Activated naive CD8-positive, alpha-beta T cell treated with anti-CD3 and anti-CD28 coated beads for 36 hours (primary cell): ENCODE measurements at regions not wholly inside any gene's neighbourhood (a gene's known extent, or its start where the extent isn't known, plus 50 kb on each side); places are given as distances from the start of the nearest gene placed in this dataset.
A peak's percentile ranks its signal among the peaks of the same experiment; 100 is the strongest.

Experiments
- DNase-seq: peaks from one replicate; pipeline ENCODE4 v3.0.0; 2021
- H3K27ac Mint-ChIP-seq: one replicate; pipeline ENCODE4 v1.8.0; 2022; ENCODE audit warnings: mild to moderate bottlenecking, moderate library complexity, mixed read lengths
- H3K27me3 Mint-ChIP-seq: one replicate; pipeline ENCODE4 v1.8.0; 2022; ENCODE audit warnings: mild to moderate bottlenecking, mixed read lengths
- H3K36me3 Mint-ChIP-seq: one replicate; pipeline ENCODE4 v1.8.0; 2021; ENCODE audit warnings: mild to moderate bottlenecking, mixed read lengths
- H3K4me1 Mint-ChIP-seq: one replicate; pipeline ENCODE4 v1.8.0; 2021; ENCODE audit warnings: mixed read lengths
- H3K4me3 Mint-ChIP-seq: one replicate; pipeline ENCODE4 v1.8.0; 2022; ENCODE audit warnings: mild to moderate bottlenecking, moderate library complexity, mixed read lengths
- H3K9me3 Mint-ChIP-seq: one replicate; pipeline ENCODE4 v1.8.0; 2022; ENCODE audit warnings: mixed read lengths

DNA sequence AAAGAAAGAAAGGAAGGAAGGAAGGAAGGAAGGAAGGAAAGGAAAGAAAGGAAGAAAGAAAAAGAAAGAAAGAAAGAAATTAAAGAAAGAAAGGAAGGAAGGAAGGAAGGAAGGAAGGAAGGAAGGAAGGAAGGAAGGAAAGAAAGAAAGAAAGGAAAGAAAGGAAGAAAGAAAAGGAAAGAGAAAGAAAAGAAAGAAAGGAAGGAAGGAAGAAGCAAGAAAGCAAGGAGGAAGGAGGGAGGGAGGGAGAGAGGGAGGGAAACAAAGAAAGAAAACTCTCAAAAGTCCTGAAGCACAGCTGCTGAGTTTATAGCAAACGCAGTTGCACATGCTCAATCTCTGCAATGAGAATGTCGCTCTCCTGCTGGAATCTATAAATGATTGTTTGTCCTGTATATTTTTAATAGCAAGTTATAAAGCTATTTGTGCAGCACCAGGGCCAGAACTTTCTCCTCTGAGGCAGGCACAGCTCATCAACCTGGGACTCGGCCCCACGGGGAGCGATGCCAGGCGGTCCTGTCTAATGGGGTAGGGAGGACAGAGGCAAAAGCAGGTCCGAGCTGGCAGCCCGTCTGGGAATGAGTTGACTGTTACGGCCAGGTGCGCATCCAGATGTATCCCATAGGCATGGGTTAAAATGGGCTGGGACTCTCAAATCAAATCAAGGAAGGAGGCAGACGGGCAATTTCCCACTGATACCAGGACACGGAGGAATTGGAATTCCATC lies 118.0 kb upstream of the PFKP start:
- no peaks in the 10 kb centered on the region for H3K9me3 Mint-ChIP-seq
- H3K4me1 Mint-ChIP-seq = peaks cover 10% of the 10 kb centered on the region
- H3K4me3 Mint-ChIP-seq = no peak overlapping the region
- DNase-seq = no peak
- H3K27me3 Mint-ChIP-seq = peaks cover 49% of the 10 kb centered on the region
- H3K27ac Mint-ChIP-seq = no peak overlapping the region
- no peaks in the 10 kb centered on the region for H3K36me3 Mint-ChIP-seq

DNA sequence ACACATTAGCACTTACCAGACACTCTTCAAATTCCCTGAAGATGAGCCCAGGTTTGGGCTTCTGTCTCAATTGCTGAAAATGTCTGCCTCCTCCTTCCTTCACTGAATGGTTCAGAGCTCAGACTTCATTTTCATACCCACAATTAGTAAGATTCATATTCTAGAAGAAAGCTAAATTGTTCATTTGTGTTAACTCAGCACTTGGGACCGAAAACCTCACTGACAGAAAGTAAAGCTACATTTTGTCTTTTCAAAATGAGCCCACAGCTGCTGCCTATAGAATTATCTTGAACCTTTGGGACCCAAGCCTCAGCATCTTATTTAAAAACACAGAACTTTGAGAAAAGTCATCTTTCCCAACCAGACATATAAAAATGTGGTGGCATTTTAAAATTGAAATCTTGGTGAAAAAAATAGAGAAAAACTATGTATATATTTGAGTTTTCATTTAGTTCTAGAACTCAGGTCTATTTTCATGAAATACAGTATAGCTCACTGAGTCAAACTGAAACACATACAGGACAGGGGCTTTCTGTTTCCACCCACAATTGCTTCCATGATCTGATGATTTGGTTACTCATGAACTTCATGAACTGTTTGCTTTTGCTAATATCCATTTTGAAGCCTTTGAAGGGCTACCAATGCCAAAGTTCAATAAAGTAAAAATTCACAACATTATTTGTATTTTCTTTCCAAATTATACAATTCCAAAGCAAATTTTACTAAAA lies 119.1 kb upstream of the PFKP start:
- Mint-ChIP-seq H3K4me3 (no peak overlapping the region), H3K36me3 (no peaks in the 10 kb centered on the region), H3K9me3 (no peaks in the 10 kb centered on the region), H3K4me1 (peaks cover 10% of the 10 kb centered on the region), H3K27ac (peak overlapping the region; percentile 85), H3K27me3 (peaks cover 45% of the 10 kb centered on the region)
- peak; percentile 22 for DNase-seq

DNA sequence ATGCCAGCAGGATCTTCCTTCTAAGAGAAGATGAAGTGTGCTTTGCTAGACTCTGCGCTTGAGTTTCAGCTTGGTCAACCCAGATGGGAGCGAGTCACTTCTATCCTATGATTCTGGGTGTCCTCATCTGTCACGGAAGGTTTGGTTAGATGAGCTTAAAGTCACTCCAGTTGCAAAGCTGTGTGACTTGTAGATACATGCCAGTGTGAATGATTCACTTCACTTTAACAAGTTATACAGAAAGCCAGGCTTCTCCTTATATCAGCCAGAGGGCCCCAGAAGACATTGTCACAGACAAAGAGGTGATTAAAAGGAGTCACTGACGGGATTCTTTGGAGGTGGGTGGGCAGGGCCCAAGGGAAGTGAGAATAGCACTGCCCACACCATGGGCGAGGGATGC lies 122.6 kb upstream of the PFKP start:
- H3K27ac Mint-ChIP-seq = no peak overlapping the region
- H3K4me3 Mint-ChIP-seq = no peak overlapping the region
- H3K9me3 Mint-ChIP-seq = no peaks in the 10 kb centered on the region
- peaks cover 46% of the 10 kb centered on the region for H3K27me3 Mint-ChIP-seq
- H3K36me3 Mint-ChIP-seq = no peaks in the 10 kb centered on the region
- peaks cover 10% of the 10 kb centered on the region for H3K4me1 Mint-ChIP-seq
- DNase-seq = no peak

DNA sequence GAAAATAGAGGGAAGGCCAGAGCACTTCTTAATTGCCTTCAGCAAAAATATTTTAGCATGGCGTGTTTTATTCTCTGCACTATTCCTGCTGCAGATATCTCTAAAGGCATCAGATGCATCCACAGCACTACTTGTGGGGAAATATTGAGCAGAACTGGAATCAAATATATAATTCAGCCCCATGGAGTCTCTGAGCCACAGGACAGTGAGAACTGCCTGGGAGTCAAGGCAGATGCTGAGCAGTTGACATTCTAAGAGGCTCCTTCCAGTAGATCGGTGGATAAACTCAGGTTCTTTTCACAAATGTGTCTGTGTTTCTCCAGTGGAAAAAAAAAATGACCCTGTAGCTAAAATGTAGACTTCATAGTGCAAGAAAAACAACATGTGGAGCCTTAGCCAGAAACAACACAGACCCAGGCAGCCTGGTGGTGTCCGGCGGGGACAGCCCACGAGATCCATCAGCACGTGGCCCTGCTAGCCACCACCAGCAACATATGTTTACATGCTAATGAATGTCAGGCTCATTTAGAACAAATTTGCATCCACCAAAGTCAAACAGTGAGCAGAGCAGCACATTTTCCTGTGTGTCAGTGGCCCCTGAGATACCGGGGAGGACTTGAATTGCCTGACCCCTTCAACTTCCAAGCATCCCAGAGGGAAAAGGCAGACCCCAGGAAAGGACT lies 123.3 kb upstream of the PFKP start:
- DNase-seq = no peak
- H3K9me3 Mint-ChIP-seq = no peaks in the 10 kb centered on the region
- no peaks in the 10 kb centered on the region for H3K36me3 Mint-ChIP-seq
- H3K27me3 Mint-ChIP-seq = peaks cover 47% of the 10 kb centered on the region
- no peak overlapping the region for H3K27ac Mint-ChIP-seq
- peaks cover 10% of the 10 kb centered on the region for H3K4me1 Mint-ChIP-seq
- no peak overlapping the region for H3K4me3 Mint-ChIP-seq

DNA sequence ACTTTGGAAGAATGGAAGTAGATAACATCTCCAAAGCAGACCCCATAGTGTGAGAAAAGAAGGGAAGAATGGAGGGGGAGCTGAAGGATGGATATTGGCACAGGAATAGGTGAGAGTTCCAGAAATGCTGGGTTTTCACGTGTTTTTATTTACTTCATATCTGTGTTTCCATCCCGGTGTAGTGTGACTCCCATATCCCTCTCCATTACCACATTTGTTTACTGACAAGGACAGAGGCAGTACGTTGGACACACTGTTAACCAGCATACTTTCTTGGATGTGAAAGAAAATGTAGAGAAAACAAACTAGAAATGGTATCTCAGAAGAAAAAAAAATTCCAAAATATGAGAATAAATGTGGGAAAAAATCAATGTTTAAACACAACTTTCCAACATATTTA lies 124.4 kb upstream of the PFKP start:
- no peaks in the 10 kb centered on the region for H3K36me3 Mint-ChIP-seq
- H3K27me3 Mint-ChIP-seq = peaks cover 53% of the 10 kb centered on the region
- no peak for DNase-seq
- no peak overlapping the region for H3K27ac Mint-ChIP-seq
- no peak overlapping the region for H3K4me3 Mint-ChIP-seq
- peaks cover 4% of the 10 kb centered on the region for H3K4me1 Mint-ChIP-seq
- no peaks in the 10 kb centered on the region for H3K9me3 Mint-ChIP-seq

DNA sequence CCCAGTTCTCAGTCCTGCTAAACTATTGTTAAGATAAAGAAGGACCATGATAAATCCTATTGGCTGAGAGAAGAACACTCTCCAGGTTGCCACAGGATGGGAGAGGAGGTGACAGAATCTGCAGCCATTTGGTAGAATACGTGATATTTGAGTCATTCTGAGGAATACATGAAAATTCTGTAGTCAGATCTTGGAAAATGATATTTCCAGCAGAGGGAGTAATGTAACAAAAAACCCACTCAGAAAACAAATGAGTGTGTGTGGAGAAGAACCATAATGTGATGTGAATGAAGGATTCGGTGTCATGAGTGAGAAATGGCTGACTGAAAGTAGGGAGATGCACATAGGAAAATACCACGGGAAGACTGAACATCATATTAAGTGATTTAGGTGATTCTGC lies 128.5 kb upstream of the PFKP start:
- H3K36me3 Mint-ChIP-seq = no peaks in the 10 kb centered on the region
- no peaks in the 10 kb centered on the region for H3K4me1 Mint-ChIP-seq
- no peak overlapping the region for H3K4me3 Mint-ChIP-seq
- DNase-seq = no peak
- H3K9me3 Mint-ChIP-seq = no peaks in the 10 kb centered on the region
- H3K27me3 Mint-ChIP-seq = peaks cover 52% of the 10 kb centered on the region
- no peak overlapping the region for H3K27ac Mint-ChIP-seq

DNA sequence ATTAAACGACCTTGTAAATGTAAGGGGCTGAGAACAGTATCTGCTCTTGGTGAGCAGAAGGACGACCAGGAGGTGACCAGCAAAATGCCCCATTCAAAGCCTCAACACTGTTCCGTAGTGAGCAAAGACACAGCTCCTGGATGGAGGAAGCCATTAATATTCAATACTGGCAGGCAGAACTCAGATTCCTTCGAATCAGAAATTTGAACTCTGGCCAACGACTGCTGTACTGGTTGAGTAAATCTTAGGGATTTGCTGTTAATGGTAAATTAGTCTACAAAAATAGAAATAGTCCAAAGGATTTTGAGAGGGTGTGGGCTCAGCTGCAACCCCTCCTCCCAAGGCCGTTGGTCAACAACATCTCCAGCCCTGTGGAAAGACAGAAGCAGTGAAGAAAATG lies 130.5 kb upstream of the PFKP start:
- H3K27ac Mint-ChIP-seq = no peak overlapping the region
- H3K36me3 Mint-ChIP-seq = no peaks in the 10 kb centered on the region
- H3K4me3 Mint-ChIP-seq = no peak overlapping the region
- peaks cover 48% of the 10 kb centered on the region for H3K27me3 Mint-ChIP-seq
- no peaks in the 10 kb centered on the region for H3K9me3 Mint-ChIP-seq
- peaks cover 2% of the 10 kb centered on the region for H3K4me1 Mint-ChIP-seq
- no peak for DNase-seq

- Mint-ChIP-seq H3K9me3 (no peaks in the 10 kb centered on the region), H3K4me1 (peaks cover 2% of the 10 kb centered on the region), H3K4me3 (no peak overlapping the region), H3K27me3 (peaks cover 39% of the 10 kb centered on the region), H3K36me3 (no peaks in the 10 kb centered on the region), H3K27ac (no peak overlapping the region)
- DNase-seq = no peak
Observed at GRCh38 chr10:2935647-2936386, 131.5 kb upstream of the PFKP start.

GRCh38 chr10:2933924-2934323 lies 133.4 kb upstream of the PFKP start:
- H3K36me3 Mint-ChIP-seq = no peaks in the 10 kb centered on the region
- peaks cover 34% of the 10 kb centered on the region for H3K27me3 Mint-ChIP-seq
- no peak overlapping the region for H3K27ac Mint-ChIP-seq
- DNase-seq = no peak
- H3K9me3 Mint-ChIP-seq = no peaks in the 10 kb centered on the region
- H3K4me1 Mint-ChIP-seq = peaks cover 2% of the 10 kb centered on the region
- H3K4me3 Mint-ChIP-seq = no peak overlapping the region

DNA sequence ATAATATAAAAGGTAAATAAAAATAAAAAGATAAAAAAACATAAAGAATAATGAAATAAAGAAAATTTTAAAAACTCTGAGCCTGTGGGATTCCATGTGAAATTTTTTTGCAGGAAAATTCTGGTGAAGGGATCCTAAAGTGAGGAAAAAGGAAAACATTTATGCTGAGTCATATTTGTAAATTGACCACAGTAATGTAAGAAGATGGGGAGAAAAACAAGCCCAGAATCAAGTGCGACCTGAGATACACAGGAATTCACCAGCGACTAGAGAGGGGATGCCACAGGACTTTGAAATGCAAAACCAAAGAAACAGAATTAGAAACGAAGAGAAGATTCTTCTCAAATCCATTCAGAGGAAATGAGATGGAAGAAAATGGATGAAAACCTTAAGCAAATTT lies 133.8 kb upstream of the PFKP start:
- Mint-ChIP-seq H3K27ac (no peak overlapping the region), H3K4me1 (peaks cover 2% of the 10 kb centered on the region), H3K4me3 (no peak overlapping the region), H3K9me3 (no peaks in the 10 kb centered on the region), H3K36me3 (no peaks in the 10 kb centered on the region), H3K27me3 (peaks cover 34% of the 10 kb centered on the region)
- no peak for DNase-seq

DNA sequence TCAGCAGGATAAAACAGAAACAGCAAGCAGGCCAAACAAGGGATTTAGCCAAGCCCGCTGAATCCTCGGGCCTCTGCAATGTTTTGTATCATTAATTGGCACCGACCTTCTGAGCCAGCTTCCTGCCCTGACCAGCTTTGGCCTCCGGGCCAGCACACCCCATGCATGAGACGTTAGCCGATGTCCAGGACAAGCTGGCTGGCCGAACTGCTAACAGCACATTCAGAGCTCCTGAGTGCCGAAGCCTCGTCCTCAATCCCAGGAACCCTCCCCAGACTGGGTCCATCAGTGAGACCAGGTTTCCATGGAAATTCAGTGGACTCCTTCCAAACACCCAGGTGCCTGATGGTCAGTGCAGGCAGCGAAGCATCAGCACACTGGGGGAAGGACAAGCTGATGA lies 134.3 kb upstream of the PFKP start:
- Mint-ChIP-seq H3K4me1 (peaks cover 3% of the 10 kb centered on the region), H3K27ac (no peak overlapping the region), H3K27me3 (peaks cover 35% of the 10 kb centered on the region), H3K36me3 (no peaks in the 10 kb centered on the region), H3K4me3 (no peak overlapping the region), H3K9me3 (no peaks in the 10 kb centered on the region)
- no peak for DNase-seq

- Mint-ChIP-seq H3K27me3 (peaks cover 46% of the 10 kb centered on the region), H3K36me3 (no peaks in the 10 kb centered on the region), H3K9me3 (no peaks in the 10 kb centered on the region), H3K4me3 (no peak overlapping the region), H3K27ac (no peak overlapping the region), H3K4me1 (peaks cover 7% of the 10 kb centered on the region)
- DNase-seq = no peak
Observed at GRCh38 chr10:2929480-2930258, 137.7 kb upstream of the PFKP start.

GRCh38 chr10:2927958-2928840 lies 139.1 kb upstream of the PFKP start:
- no peak overlapping the region for H3K4me3 Mint-ChIP-seq
- DNase-seq = peak; percentile 64
- H3K36me3 Mint-ChIP-seq = no peaks in the 10 kb centered on the region
- peaks cover 33% of the 10 kb centered on the region for H3K27me3 Mint-ChIP-seq
- H3K9me3 Mint-ChIP-seq = no peaks in the 10 kb centered on the region
- H3K4me1 Mint-ChIP-seq = peaks cover 4% of the 10 kb centered on the region
- H3K27ac Mint-ChIP-seq = no peak overlapping the region
